ENCODE measurements at regions not wholly inside any gene's neighbourhood (a gene's known extent, or its start where the extent isn't known, plus 50 kb on each side); places are given as distances from the start of the nearest gene placed in this dataset.

- no peak overlapping the region for H3K4me3 ChIP-seq
- ChIA-PET CTCF (no interaction called here), POLR2A (no interaction called here)
- no peaks in the 10 kb centered on the region for H3K9me3 ChIP-seq
- TF ChIP-seq, protein P1, sequence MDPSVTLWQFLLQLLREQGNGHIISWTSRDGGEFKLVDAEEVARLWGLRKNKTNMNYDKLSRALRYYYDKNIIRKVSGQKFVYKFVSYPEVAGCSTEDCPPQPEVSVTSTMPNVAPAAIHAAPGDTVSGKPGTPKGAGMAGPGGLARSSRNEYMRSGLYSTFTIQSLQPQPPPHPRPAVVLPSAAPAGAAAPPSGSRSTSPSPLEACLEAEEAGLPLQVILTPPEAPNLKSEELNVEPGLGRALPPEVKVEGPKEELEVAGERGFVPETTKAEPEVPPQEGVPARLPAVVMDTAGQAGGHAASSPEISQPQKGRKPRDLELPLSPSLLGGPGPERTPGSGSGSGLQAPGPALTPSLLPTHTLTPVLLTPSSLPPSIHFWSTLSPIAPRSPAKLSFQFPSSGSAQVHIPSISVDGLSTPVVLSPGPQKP (IDR thresholded peaks at IDR 0.05; ENCODE audit: low read depth, low read length) = no peak
- TF ChIP-seq MAFK (IDR thresholded peaks at IDR 0.05; ENCODE audit: partially characterized antibody) (no peak), HOXB13 (CRISPR knock-in tag; IDR thresholded peaks at IDR 0.05; ENCODE audit: low read depth) (no peak), SREBF2 (IDR thresholded peaks at IDR 0.05) (no peak), FOSB (CRISPR knock-in tag; IDR thresholded peaks at IDR 0.05) (no peak), MAZ (IDR thresholded peaks at IDR 0.05; ENCODE audit: borderline replicate concordance, low read depth, low read length) (no peak), POLR2AphosphoS2 (conservative IDR thresholded peaks at IDR 0.05; ENCODE audit: low read length) (no peak)
- FAIRE-seq (no peak), DNase-seq (ENCODE audit: low read depth in 1 of 2, low spot score in 1 of 2) (no peak), ATAC-seq (no peak)
- no peak overlapping the region for H3K27ac ChIP-seq
- no peak overlapping the region for H3K4me2 ChIP-seq
- no peaks in the 10 kb centered on the region for H3K4me1 ChIP-seq
- WGBS (ENCODE audit: missing lambda C conversion rate) = 16% methylated on average over 2 of the region's 2 CpGs
These were observed 459.7 kb upstream of the ZP4 start for GRCh38 chr1:238350471-238350870.

GRCh38 chr1:238346340-238346739 lies 455.6 kb upstream of the ZP4 start:
- H3K4me1 ChIP-seq = no peaks in the 10 kb centered on the region
- ATAC-seq (no peak), FAIRE-seq (no peak), DNase-seq (ENCODE audit: low read depth in 1 of 2, low spot score in 1 of 2) (no peak)
- CTCF ChIA-PET = no interaction called here
- no peak overlapping the region for H3K4me3 ChIP-seq
- no peak overlapping the region for H3K27ac ChIP-seq
- TF ChIP-seq, protein P2, sequence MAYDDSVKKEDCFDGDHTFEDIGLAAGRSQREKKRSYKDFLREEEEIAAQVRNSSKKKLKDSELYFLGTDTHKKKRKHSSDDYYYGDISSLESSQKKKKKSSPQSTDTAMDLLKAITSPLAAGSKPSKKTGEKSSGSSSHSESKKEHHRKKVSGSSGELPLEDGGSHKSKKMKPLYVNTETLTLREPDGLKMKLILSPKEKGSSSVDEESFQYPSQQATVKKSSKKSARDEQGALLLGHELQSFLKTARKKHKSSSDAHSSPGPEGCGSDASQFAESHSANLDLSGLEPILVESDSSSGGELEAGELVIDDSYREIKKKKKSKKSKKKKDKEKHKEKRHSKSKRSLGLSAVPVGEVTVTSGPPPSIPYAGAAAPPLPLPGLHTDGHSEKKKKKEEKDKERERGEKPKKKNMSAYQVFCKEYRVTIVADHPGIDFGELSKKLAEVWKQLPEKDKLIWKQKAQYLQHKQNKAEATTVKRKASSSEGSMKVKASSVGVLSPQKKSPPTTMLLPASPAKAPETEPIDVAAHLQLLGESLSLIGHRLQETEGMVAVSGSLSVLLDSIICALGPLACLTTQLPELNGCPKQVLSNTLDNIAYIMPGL (CRISPR knock-in tag; IDR thresholded peaks at IDR 0.05; ENCODE audit: borderline replicate concordance) = no peak
- 0% methylated on average over 1 of the region's 1 CpG for WGBS (ENCODE audit: missing lambda C conversion rate)
- no peaks in the 10 kb centered on the region for H3K9me3 ChIP-seq
- POLR2A ChIA-PET = no interaction called here
- H3K4me2 ChIP-seq = no peak overlapping the region

DNA sequence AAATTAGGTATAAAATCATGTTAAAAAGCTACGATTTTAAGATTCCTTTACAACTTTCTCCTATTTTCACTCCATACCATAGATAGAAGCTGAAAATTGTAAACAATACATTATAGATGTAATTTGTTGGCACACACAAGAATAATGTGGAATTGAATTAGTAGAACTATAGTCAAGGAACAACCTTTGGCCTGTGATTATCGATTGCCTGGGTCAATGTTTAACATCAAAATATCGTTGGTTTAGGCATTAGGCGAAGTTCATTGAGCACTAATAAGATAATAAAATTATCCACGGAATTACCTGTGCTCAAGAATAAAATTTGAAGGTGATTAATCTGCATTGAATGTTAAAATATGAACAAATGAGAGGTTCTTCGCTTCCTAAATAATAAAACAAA lies 455.1 kb upstream of the ZP4 start:
- no peak for DNase-seq (ENCODE audit: low read depth in 1 of 2, low spot score in 1 of 2)
- WGBS (ENCODE audit: missing lambda C conversion rate) = 3% methylated on average over 6 of the region's 6 CpGs
- POLR2A ChIA-PET = no interaction called here

DNA sequence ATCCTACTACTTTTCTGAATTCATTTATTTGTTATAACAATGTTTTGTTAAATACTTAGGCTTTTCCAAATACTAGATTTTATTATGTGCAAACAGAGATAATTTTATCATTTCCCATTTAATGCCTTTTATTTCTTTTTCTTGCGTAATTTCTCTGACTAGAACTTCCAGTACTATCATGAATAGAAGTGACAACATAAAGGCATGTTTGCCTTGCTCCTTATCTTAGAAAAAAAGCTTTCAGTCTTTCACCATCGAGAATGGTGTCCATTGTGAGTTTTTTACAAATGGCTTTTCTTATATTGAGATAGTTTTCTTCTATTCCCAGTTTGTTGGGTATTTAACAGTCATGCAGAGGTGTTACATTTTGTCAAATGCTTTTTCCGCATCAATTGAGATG lies 453.1 kb upstream of the ZP4 start:
- DNase-seq (ENCODE audit: low read depth in 1 of 2, low spot score in 1 of 2) (no peak), FAIRE-seq (no peak), ATAC-seq (no peak)
- POLR2A ChIA-PET = no interaction called here
- WGBS (ENCODE audit: missing lambda C conversion rate) = 29% methylated on average over 3 of the region's 3 CpGs
- TF ChIP-seq SMC3 (IDR thresholded peaks at IDR 0.05) = no peak
- TF ChIP-seq ZC3H11A (IDR thresholded peaks at IDR 0.05) = no peak
- TF ChIP-seq KDM1A (IDR thresholded peaks at IDR 0.05; ENCODE audit: low read depth) = no peak
- TF ChIP-seq FOXS1 (CRISPR knock-in tag; IDR thresholded peaks at IDR 0.05) = no peak
- TF ChIP-seq ZNF302 (CRISPR knock-in tag; IDR thresholded peaks at IDR 0.05) = no peak
- TF ChIP-seq, protein P3, sequence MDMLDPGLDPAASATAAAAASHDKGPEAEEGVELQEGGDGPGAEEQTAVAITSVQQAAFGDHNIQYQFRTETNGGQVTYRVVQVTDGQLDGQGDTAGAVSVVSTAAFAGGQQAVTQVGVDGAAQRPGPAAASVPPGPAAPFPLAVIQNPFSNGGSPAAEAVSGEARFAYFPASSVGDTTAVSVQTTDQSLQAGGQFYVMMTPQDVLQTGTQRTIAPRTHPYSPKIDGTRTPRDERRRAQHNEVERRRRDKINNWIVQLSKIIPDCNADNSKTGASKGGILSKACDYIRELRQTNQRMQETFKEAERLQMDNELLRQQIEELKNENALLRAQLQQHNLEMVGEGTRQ (IDR thresholded peaks at IDR 0.05) = no peak
- TF ChIP-seq, protein P2 (CRISPR knock-in tag; IDR thresholded peaks at IDR 0.05; ENCODE audit: borderline replicate concordance) = no peak
- TF ChIP-seq RNF2 (IDR thresholded peaks at IDR 0.05; ENCODE audit: borderline replicate concordance, low read depth) = no peak
- TF ChIP-seq JUN (IDR thresholded peaks at IDR 0.05) = no peak
- no peak for TF ChIP-seq POLR2A (IDR thresholded peaks at IDR 0.05; ENCODE audit: low read length)
- TF ChIP-seq HOXB5 (CRISPR knock-in tag; IDR thresholded peaks at IDR 0.05) = no peak
- TF ChIP-seq FOSL2 (IDR thresholded peaks at IDR 0.05) = no peak
- no peak for TF ChIP-seq FOSL2 (CRISPR knock-in tag; IDR thresholded peaks at IDR 0.05)
- TF ChIP-seq GATA3 (IDR thresholded peaks at IDR 0.05; ENCODE audit: borderline replicate concordance) = no peak
- no peak for TF ChIP-seq ZSCAN20 (CRISPR knock-in tag; IDR thresholded peaks at IDR 0.05)
- no peak for TF ChIP-seq CEBPB (IDR thresholded peaks at IDR 0.05)
- no peaks in the 10 kb centered on the region for H3K9me3 ChIP-seq
- H3K27ac ChIP-seq = no peak overlapping the region
- CTCF ChIA-PET = no interaction called here
- no peaks in the 10 kb centered on the region for H3K4me1 ChIP-seq
- H3K4me2 ChIP-seq = no peak overlapping the region
- no peak overlapping the region for H3K4me3 ChIP-seq

More for the DNA sequence above, 455.1 kb upstream of the ZP4 start:
- CTCF ChIA-PET = no interaction called here
- no peak overlapping the region for H3K4me2 ChIP-seq
- TF ChIP-seq ESRRA (IDR thresholded peaks at IDR 0.05; ENCODE audit: borderline replicate concordance, low read length) (no peak), CHD2 (IDR thresholded peaks at IDR 0.05; ENCODE audit: low read length, partially characterized antibody) (no peak), RFX5 (IDR thresholded peaks at IDR 0.05) (no peak), EHF (CRISPR knock-in tag; IDR thresholded peaks at IDR 0.05) (no peak)
- TF ChIP-seq, protein P4, sequence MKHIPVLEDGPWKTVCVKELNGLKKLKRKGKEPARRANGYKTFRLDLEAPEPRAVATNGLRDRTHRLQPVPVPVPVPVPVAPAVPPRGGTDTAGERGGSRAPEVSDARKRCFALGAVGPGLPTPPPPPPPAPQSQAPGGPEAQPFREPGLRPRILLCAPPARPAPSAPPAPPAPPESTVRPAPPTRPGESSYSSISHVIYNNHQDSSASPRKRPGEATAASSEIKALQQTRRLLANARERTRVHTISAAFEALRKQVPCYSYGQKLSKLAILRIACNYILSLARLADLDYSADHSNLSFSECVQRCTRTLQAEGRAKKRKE (CRISPR knock-in tag; IDR thresholded peaks at IDR 0.05; ENCODE audit: low read depth) = no peak
- no peaks in the 10 kb centered on the region for H3K9me3 ChIP-seq
- FAIRE-seq = peak; percentile 32
- H3K4me1 ChIP-seq = no peaks in the 10 kb centered on the region
- no peak overlapping the region for H3K27ac ChIP-seq
- H3K4me3 ChIP-seq = no peak overlapping the region
- no peak for ATAC-seq
